B cell (primary cell): ENCODE measurements at regions not wholly inside any gene's neighbourhood (a gene's known extent, or its start where the extent isn't known, plus 50 kb on each side); places are given as distances from the start of the nearest gene placed in this dataset.

Source experiments
- ATAC-seq: fragments of 200-7000 bp; cut with Tn5 transposase; one replicate; pipeline ENCODE4 v1.10.0; 2021; ENCODE audit warnings: low read depth, mild to moderate bottlenecking, moderate number of reproducible peaks, moderate library complexity
- CTCF ChIA-PET: fragments of 350-600 bp; sonication (Branson Sonifier 250); formaldehyde crosslinking; loops from one replicate; lab custom pipeline; 2021; ENCODE audit warnings: antibody characterized with exemption, inconsistent platforms; lab: Charles Lee
- POLR2A ChIA-PET: fragments of 350-600 bp; sonication (Branson Sonifier 250); formaldehyde crosslinking; loops from one replicate; lab custom pipeline; 2021; ENCODE audit warnings: antibody characterized with exemption; lab: Charles Lee
- DNase-seq: peaks from one replicate; pipeline ENCODE4 v3.0.0; 2013
- H2AFZ ChIP-seq: 2 replicates; pipeline ENCODE4 v1.6.1; 2012; ENCODE audit warnings: mild to moderate bottlenecking, low read depth, low read length; ENCODE audit not compliant: insufficient read depth, poor library complexity, severe bottlenecking
- H3K27ac ChIP-seq, 2 donors: 1 replicate in 1 of 2; 2 replicates in 1 of 2; pipeline ENCODE4 v1.5.1; 2012 to 2013; ENCODE audit warnings: low read length in 2 of 2, mild to moderate bottlenecking in 2 of 2, moderate library complexity in 1 of 2
- H3K27me3 ChIP-seq, 4 experiments: fragments of 200-600 bp in 1 of 4; sonication (generic) in 1 of 4; replicated peaks in 1 of 4; 1 replicate in 2 of 4; 2 replicates in 2 of 4; pipeline versions ENCODE4 v1.6.1 to v1.7.0; 2013 to 2016; ENCODE audit warnings: low read length in 3 of 4, mild to moderate bottlenecking in 2 of 4, mixed read lengths in 1 of 4, moderate library complexity in 1 of 4; ENCODE audit not compliant: insufficient read depth in 4 of 4, control insufficient read depth in 3 of 4; ENCODE audit errors: control extremely low read depth in 1 of 4
- H3K36me3 ChIP-seq, 2 experiments: replicated peaks in 1 of 2; 1 replicate in 1 of 2; 2 replicates in 1 of 2; pipeline versions ENCODE4 v1.6.1 to v1.7.1; 2013; ENCODE audit warnings: low read length in 1 of 2; ENCODE audit not compliant: insufficient read depth in 2 of 2, control insufficient read depth in 1 of 2; ENCODE audit errors: control extremely low read depth in 1 of 2, extremely low read depth in 1 of 2
- H3K4me1 ChIP-seq, 2 donors: fragments of 200-600 bp in 1 of 2; sonication (generic) in 1 of 2; 1 replicate in 1 of 2; 2 replicates in 1 of 2; pipeline versions ENCODE4 v1.5.1 to v1.6.1; 2013 to 2017; ENCODE audit warnings: low read length in 2 of 2; ENCODE audit not compliant: control insufficient read depth in 2 of 2, insufficient read depth in 2 of 2
- H3K4me2 ChIP-seq: replicated peaks from 2 replicates; pipeline ENCODE3; 2012; ENCODE audit warnings: mild to moderate bottlenecking, low read depth, low read length; ENCODE audit not compliant: poor library complexity, severe bottlenecking
- H3K4me3 ChIP-seq, 5 experiments: fragments of 200-600 bp in 1 of 5; sonication (generic) in 1 of 5; 1 replicate in 3 of 5; 2 replicates in 2 of 5; pipeline versions ENCODE4 v1.5.1 to v1.7.0; 2011 to 2016; ENCODE audit warnings: low read length in 4 of 5, mild to moderate bottlenecking in 4 of 5, low read depth in 2 of 5, control low read depth in 1 of 5, moderate library complexity in 1 of 5; ENCODE audit not compliant: insufficient read depth in 1 of 5; ENCODE audit errors: control extremely low read depth in 1 of 5, extremely low read depth in 1 of 5
- H3K79me2 ChIP-seq: fragments of 200-600 bp; sonication (generic); one replicate; pipeline ENCODE4 v1.6.0; 2016; ENCODE audit warnings: low read length; ENCODE audit not compliant: control insufficient read depth, insufficient read depth
- H3K9ac ChIP-seq: fragments of 200-600 bp; sonication (generic); 2 replicates; pipeline ENCODE4 v1.6.1; 2017; ENCODE audit warnings: mild to moderate bottlenecking, low read length, moderate library complexity
- H3K9me3 ChIP-seq, 3 donors: one replicate each; pipeline versions ENCODE4 v1.6.1 to v1.7.1; 2013; ENCODE audit warnings: low read length in 2 of 3; ENCODE audit not compliant: control insufficient read depth in 2 of 3, insufficient read depth in 1 of 3; ENCODE audit errors: control extremely low read depth in 1 of 3
- H4K20me1 ChIP-seq: 2 replicates; pipeline ENCODE4 v1.6.0; 2012; ENCODE audit warnings: mild to moderate bottlenecking, low read length; ENCODE audit not compliant: insufficient read depth, control insufficient read depth, poor library complexity, severe bottlenecking
- H3K27ac Mint-ChIP-seq: one replicate; pipeline ENCODE4 v1.8.0; 2021; ENCODE audit warnings: mixed read lengths
- H3K27me3 Mint-ChIP-seq: one replicate; pipeline ENCODE4 v1.8.0; 2021; ENCODE audit warnings: mixed read lengths
- H3K4me1 Mint-ChIP-seq: one replicate; pipeline ENCODE4 v1.8.0; 2021; ENCODE audit warnings: mixed read lengths
- H3K4me3 Mint-ChIP-seq: one replicate; pipeline ENCODE4 v1.8.0; 2021; ENCODE audit warnings: mixed read lengths
- H3K9me3 Mint-ChIP-seq: one replicate; pipeline ENCODE4 v1.8.0; 2022; ENCODE audit warnings: mixed read lengths; ENCODE audit not compliant: insufficient read depth
- CTCF ChIP-seq: fragments of 200-600 bp; IDR thresholded peaks from one replicate; pipeline ENCODE4 v1.8.0; 2022; ENCODE audit warnings: antibody characterized with exemption, mild to moderate bottlenecking
- EZH2 ChIP-seq: IDR thresholded peaks from 2 replicates; pipeline ENCODE4 v1.6.1; 2012; ENCODE audit warnings: borderline replicate concordance, low read depth, mild to moderate bottlenecking, moderate library complexity, low read length; ENCODE audit not compliant: insufficient read depth, poor library complexity, severe bottlenecking
- WGBS: methylation state at CpG from one replicate; pipeline ENCODE4 v1.1.5; 2013; ENCODE audit warnings: missing lambda C conversion rate; ENCODE audit not compliant: insufficient coverage; 5-methylcytosine and 5-hydroxymethylcytosine counted together
- intact Hi-C: fragments of 100-400 bp; cut with micrococcal nuclease; formaldehyde crosslinking; loops from one replicate; pipeline ENCODE4 v1.10.0; 2022

GRCh38 chr11:57081356-57081755 lies 92.6 kb downstream of the OR5AK2 start:
- H3K79me2 ChIP-seq = no peaks in the 10 kb centered on the region
- Mint-ChIP-seq H3K27me3 (peaks cover 7% of the 10 kb centered on the region), H3K27ac (no peak overlapping the region), H3K4me3 (no peak overlapping the region), H3K4me1 (no peaks in the 10 kb centered on the region), H3K9me3 (peaks cover 2% of the 10 kb centered on the region)
- ChIA-PET CTCF (no interaction called here), POLR2A (no interaction called here)
- TF ChIP-seq EZH2 (no peak), CTCF (no peak)
- intact Hi-C loops = no loop called here
- no peak overlapping the region for H2AFZ ChIP-seq
- no peaks in the 10 kb centered on the region for H3K9me3 ChIP-seq
- H3K36me3 ChIP-seq = no peaks in the 10 kb centered on the region
- no peaks in the 10 kb centered on the region for H4K20me1 ChIP-seq
- WGBS = no CpG with 5 or more reads among the region's 1 CpG
- H3K4me2 ChIP-seq = no peak overlapping the region
- ATAC-seq (no peak), DNase-seq (no peak)
- no peaks in the 10 kb centered on the region for H3K27me3 ChIP-seq
- no peak overlapping the region for H3K9ac ChIP-seq
- H3K27ac ChIP-seq = no peak overlapping the region
- H3K4me3 ChIP-seq = no peak overlapping the region
- no peaks in the 10 kb centered on the region for H3K4me1 ChIP-seq

GRCh38 chr11:57082125-57082524 lies 93.4 kb downstream of the OR5AK2 start:
- Mint-ChIP-seq H3K9me3 (peaks cover 2% of the 10 kb centered on the region), H3K4me1 (no peaks in the 10 kb centered on the region), H3K27ac (no peak overlapping the region), H3K27me3 (peaks cover 7% of the 10 kb centered on the region), H3K4me3 (no peak overlapping the region)
- Histone ChIP-seq H3K27ac (no peak overlapping the region), H4K20me1 (no peaks in the 10 kb centered on the region), H3K27me3 (no peaks in the 10 kb centered on the region), H3K9ac (no peak overlapping the region), H3K79me2 (no peaks in the 10 kb centered on the region), H3K36me3 (no peaks in the 10 kb centered on the region), H2AFZ (no peak overlapping the region), H3K4me3 (no peak overlapping the region), H3K4me2 (no peak overlapping the region), H3K4me1 (no peaks in the 10 kb centered on the region), H3K9me3 (no peaks in the 10 kb centered on the region)
- WGBS = 100% methylated on average over 1 of the region's 1 CpG
- CTCF ChIA-PET = no interaction called here
- POLR2A ChIA-PET = no interaction called here
- DNase-seq = no peak
- TF ChIP-seq CTCF = no peak
- no peak for ATAC-seq
- intact Hi-C loops = no loop called here
